Breast epithelium (tissue), 4 donors: ENCODE measurements at regions not wholly inside any gene's neighbourhood (a gene's known extent, or its start where the extent isn't known, plus 50 kb on each side); places are given as distances from the start of the nearest gene placed in this dataset.

Experiments
- DNase-seq, 2 donors: peaks; one replicate each; pipeline ENCODE4 v3.0.0-alpha.2; 2019; ENCODE audit warnings: low spot score in 2 of 2
- H3K27ac ChIP-seq, 2 donors: fragments of 200-600 bp; sonication (generic) in 1 of 2; one replicate each; pipeline ENCODE4 v1.5.1; 2016 to 2019; ENCODE audit warnings: mild to moderate bottlenecking in 1 of 2
- H3K27me3 ChIP-seq, 2 donors: fragments of 200-600 bp; sonication (generic) in 1 of 2; one replicate each; pipeline versions ENCODE4 v1.5.1 to v1.6.0; 2017 to 2019; ENCODE audit warnings: control low read depth in 1 of 2, mild to moderate bottlenecking in 1 of 2
- H3K36me3 ChIP-seq: fragments of 200-600 bp; one replicate; pipeline ENCODE4 v1.5.1; 2019
- H3K4me1 ChIP-seq, 2 donors: fragments of 200-600 bp; sonication (generic); one replicate each; pipeline ENCODE4 v1.5.1; 2016 to 2019; ENCODE audit warnings: control low read depth in 1 of 2
- H3K4me3 ChIP-seq, 3 donors: fragments of 200-600 bp; sonication (generic); 1 replicate in 2 of 3; 2 replicates in 1 of 3; pipeline ENCODE4 v1.5.1; 2016 to 2019; ENCODE audit warnings: mild to moderate bottlenecking in 3 of 3, moderate library complexity in 2 of 3
- H3K9me3 ChIP-seq, 2 donors: fragments of 200-600 bp; sonication (generic) in 1 of 2; one replicate each; pipeline ENCODE4 v1.5.1; 2016 to 2019; ENCODE audit warnings: control low read depth in 1 of 2
- CTCF ChIP-seq, 3 donors: fragments of 450-650 bp; IDR thresholded peaks; one replicate each; pipeline ENCODE4 v1.5.1; 2016 to 2017; ENCODE audit warnings: antibody characterized with exemption in 3 of 3, mild to moderate bottlenecking in 3 of 3, moderate library complexity in 3 of 3
- POLR2A ChIP-seq: fragments of 450-650 bp; IDR thresholded peaks from one replicate; pipeline ENCODE4 v1.6.1; 2016; ENCODE audit warnings: antibody characterized with exemption, mild to moderate bottlenecking, moderate library complexity
- POLR2AphosphoS5 ChIP-seq, 3 donors: sonication (generic); formaldehyde crosslinking; IDR thresholded peaks; one replicate each; pipeline ENCODE4 v1.6.1; 2017; ENCODE audit warnings: antibody characterized with exemption in 3 of 3
- intact Hi-C: fragments of 100-400 bp; cut with DNase I; formaldehyde crosslinking; loops from one replicate; pipeline ENCODE4 v1.15.1; 2023; ENCODE audit warnings: low total_unique reads

GRCh38 chr7:18426564-18427226, 68.9 kb upstream of the HDAC9 start:
- DNase-seq: no peak
- no peaks in the 10 kb centered on the region for H3K4me1 ChIP-seq
- intact Hi-C loops: no loop called here
- H3K27me3 ChIP-seq: no peaks in the 10 kb centered on the region
- no peaks in the 10 kb centered on the region for H3K9me3 ChIP-seq
- TF ChIP-seq POLR2AphosphoS5 (IDR thresholded peaks at IDR 0.05) (no peak), CTCF (IDR thresholded peaks at IDR 0.05) (no peak), POLR2A (no peak)
- H3K4me3 ChIP-seq: no peak overlapping the region
- H3K36me3 ChIP-seq: no peaks in the 10 kb centered on the region
- H3K27ac ChIP-seq: no peak overlapping the region

GRCh38 chr7:18429547-18429946, 66.0 kb upstream of the HDAC9 start:
- Histone ChIP-seq H3K4me3 (no peak overlapping the region), H3K27me3 (no peaks in the 10 kb centered on the region), H3K36me3 (no peaks in the 10 kb centered on the region), H3K9me3 (peaks cover 0 to 4% of the 10 kb centered on the region in 2 donors), H3K4me1 (no peaks in the 10 kb centered on the region), H3K27ac (no peak overlapping the region)
- TF ChIP-seq POLR2AphosphoS5 (IDR thresholded peaks at IDR 0.05): no peak
- no peak for TF ChIP-seq CTCF (IDR thresholded peaks at IDR 0.05)
- TF ChIP-seq POLR2A: no peak
- intact Hi-C loops: no loop called here
- DNase-seq: no peak

GRCh38 chr7:18430810-18431209, 64.7 kb upstream of the HDAC9 start:
- Histone ChIP-seq H3K4me1 (no peaks in the 10 kb centered on the region), H3K27me3 (no peaks in the 10 kb centered on the region), H3K4me3 (no peak overlapping the region), H3K27ac (no peak overlapping the region), H3K36me3 (no peaks in the 10 kb centered on the region), H3K9me3 (peaks cover 0 to 4% of the 10 kb centered on the region in 2 donors)
- no peak for TF ChIP-seq CTCF (IDR thresholded peaks at IDR 0.05)
- no peak for TF ChIP-seq POLR2A
- TF ChIP-seq POLR2AphosphoS5 (IDR thresholded peaks at IDR 0.05): no peak
- no peak for DNase-seq
- intact Hi-C loops: no loop called here

- no peak for TF ChIP-seq CTCF (IDR thresholded peaks at IDR 0.05)
- no peak for TF ChIP-seq POLR2AphosphoS5 (IDR thresholded peaks at IDR 0.05)
- TF ChIP-seq POLR2A: no peak
- Histone ChIP-seq H3K4me3 (no peak overlapping the region), H3K9me3 (peaks cover 0 to 4% of the 10 kb centered on the region in 2 donors), H3K36me3 (no peaks in the 10 kb centered on the region), H3K27me3 (no peaks in the 10 kb centered on the region), H3K27ac (no peak overlapping the region), H3K4me1 (no peaks in the 10 kb centered on the region)
- intact Hi-C loops: no loop called here
- DNase-seq: no peak
These were observed 61.4 kb upstream of the HDAC9 start for GRCh38 chr7:18434171-18434570.

GRCh38 chr7:18437101-18437500, 58.4 kb upstream of the HDAC9 start:
- intact Hi-C loops: no loop called here
- Histone ChIP-seq H3K36me3 (no peaks in the 10 kb centered on the region), H3K9me3 (peaks cover 0 to 4% of the 10 kb centered on the region in 2 donors), H3K4me1 (no peaks in the 10 kb centered on the region), H3K4me3 (no peak overlapping the region), H3K27me3 (no peaks in the 10 kb centered on the region), H3K27ac (no peak overlapping the region)
- TF ChIP-seq POLR2A (no peak), CTCF (IDR thresholded peaks at IDR 0.05) (no peak), POLR2AphosphoS5 (IDR thresholded peaks at IDR 0.05) (no peak)
- DNase-seq: no peak
